ENCODE measurements at regions not wholly inside any gene's neighbourhood (a gene's known extent, or its start where the extent isn't known, plus 50 kb on each side); places are given as distances from the start of the nearest gene placed in this dataset.

- no peak for DNase-seq (ENCODE audit: low spot score)
- TF ChIP-seq, protein P1, sequence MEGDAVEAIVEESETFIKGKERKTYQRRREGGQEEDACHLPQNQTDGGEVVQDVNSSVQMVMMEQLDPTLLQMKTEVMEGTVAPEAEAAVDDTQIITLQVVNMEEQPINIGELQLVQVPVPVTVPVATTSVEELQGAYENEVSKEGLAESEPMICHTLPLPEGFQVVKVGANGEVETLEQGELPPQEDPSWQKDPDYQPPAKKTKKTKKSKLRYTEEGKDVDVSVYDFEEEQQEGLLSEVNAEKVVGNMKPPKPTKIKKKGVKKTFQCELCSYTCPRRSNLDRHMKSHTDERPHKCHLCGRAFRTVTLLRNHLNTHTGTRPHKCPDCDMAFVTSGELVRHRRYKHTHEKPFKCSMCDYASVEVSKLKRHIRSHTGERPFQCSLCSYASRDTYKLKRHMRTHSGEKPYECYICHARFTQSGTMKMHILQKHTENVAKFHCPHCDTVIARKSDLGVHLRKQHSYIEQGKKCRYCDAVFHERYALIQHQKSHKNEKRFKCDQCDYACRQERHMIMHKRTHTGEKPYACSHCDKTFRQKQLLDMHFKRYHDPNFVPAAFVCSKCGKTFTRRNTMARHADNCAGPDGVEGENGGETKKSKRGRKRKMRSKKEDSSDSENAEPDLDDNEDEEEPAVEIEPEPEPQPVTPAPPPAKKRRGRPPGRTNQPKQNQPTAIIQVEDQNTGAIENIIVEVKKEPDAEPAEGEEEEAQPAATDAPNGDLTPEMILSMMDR (IDR thresholded peaks at IDR 0.05; ENCODE audit: borderline replicate concordance, control extremely low read depth, extremely low read depth, insufficient read depth, missing control alignments), result no peak
- in situ Hi-C loops (cut with MboI; ENCODE audit: low sequenced_read_pairs, unreplicated experiment), result no loop called here
Measured at GRCh38 chr10:78197628-78198272, 164.1 kb downstream of the RPS24 start.

DNA sequence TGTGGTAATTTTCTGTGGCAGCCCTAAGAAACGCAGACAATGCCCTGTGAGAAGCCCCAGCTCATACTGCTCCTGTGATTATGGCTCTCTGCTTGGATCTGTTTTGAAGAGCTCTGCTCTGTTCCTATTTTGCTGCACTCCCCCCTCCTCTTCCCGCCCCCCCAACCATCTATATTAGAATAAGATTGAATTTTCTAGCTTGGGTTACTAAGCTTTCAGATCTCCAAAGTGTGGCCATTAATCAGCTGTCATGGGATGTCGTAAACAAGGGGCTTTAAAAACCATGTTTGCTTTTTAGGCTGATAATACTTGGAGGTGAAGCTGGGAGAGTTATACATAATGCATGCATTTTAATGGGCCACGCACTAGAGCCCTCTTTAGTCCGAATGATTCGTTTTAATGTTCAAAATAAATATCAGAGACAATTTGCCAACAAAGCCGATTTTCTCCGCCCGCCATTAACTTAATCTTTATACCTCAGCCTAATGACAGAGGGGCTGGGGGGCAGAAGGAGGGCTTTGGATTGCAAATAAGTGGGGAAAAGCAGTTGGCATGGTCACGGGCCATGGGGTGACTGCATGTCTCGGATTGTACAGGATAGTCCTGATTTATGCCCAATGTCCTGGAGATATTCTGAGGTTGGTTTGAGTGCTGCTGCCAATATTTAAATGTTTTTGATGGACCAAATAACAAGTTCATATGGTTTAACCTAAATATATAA, 165.5 kb downstream of the RPS24 start:
- in situ Hi-C loops (cut with MboI; ENCODE audit: low sequenced_read_pairs, unreplicated experiment), result no loop called here
- TF ChIP-seq, protein P1 (IDR thresholded peaks at IDR 0.05; ENCODE audit: borderline replicate concordance, control extremely low read depth, extremely low read depth, insufficient read depth, missing control alignments), result no peak
- no peak for DNase-seq (ENCODE audit: low spot score)

GRCh38 chr10:78199759-78200158, 166.1 kb downstream of the RPS24 start:
- in situ Hi-C loops (cut with MboI; ENCODE audit: low sequenced_read_pairs, unreplicated experiment), result no loop called here
- TF ChIP-seq, protein P1 (IDR thresholded peaks at IDR 0.05; ENCODE audit: borderline replicate concordance, control extremely low read depth, extremely low read depth, insufficient read depth, missing control alignments), result no peak
- no peak for DNase-seq (ENCODE audit: low spot score)

GRCh38 chr10:78200686-78201085, 167.0 kb downstream of the RPS24 start:
- DNase-seq (ENCODE audit: low spot score), result no peak
- in situ Hi-C loops (cut with MboI; ENCODE audit: low sequenced_read_pairs, unreplicated experiment), result no loop called here
- TF ChIP-seq, protein P1 (IDR thresholded peaks at IDR 0.05; ENCODE audit: borderline replicate concordance, control extremely low read depth, extremely low read depth, insufficient read depth, missing control alignments), result no peak

DNA sequence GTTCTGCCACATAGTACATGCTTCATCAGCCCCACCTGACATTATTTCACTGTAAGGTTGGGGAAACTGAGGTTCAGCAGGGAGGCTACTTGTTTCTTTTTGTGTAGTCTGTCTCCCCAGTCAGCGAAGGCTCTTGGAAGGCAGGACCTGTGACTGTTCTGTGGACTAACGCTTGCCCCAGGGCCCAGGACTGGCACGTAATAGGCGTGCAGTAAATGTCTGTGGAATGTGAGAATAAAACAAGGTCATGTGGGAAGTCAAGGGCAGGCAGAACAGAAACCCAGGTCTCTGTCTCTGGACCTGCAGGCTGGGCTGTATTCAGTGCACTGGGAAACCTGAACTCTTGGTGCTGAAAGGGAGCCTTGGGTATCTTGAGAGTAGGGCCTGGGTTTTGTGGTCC, 168.7 kb downstream of the RPS24 start:
- no peak for DNase-seq (ENCODE audit: low spot score)
- TF ChIP-seq, protein P1 (IDR thresholded peaks at IDR 0.05; ENCODE audit: borderline replicate concordance, control extremely low read depth, extremely low read depth, insufficient read depth, missing control alignments), result no peak
- in situ Hi-C loops (cut with MboI; ENCODE audit: low sequenced_read_pairs, unreplicated experiment), result no loop called here

DNA sequence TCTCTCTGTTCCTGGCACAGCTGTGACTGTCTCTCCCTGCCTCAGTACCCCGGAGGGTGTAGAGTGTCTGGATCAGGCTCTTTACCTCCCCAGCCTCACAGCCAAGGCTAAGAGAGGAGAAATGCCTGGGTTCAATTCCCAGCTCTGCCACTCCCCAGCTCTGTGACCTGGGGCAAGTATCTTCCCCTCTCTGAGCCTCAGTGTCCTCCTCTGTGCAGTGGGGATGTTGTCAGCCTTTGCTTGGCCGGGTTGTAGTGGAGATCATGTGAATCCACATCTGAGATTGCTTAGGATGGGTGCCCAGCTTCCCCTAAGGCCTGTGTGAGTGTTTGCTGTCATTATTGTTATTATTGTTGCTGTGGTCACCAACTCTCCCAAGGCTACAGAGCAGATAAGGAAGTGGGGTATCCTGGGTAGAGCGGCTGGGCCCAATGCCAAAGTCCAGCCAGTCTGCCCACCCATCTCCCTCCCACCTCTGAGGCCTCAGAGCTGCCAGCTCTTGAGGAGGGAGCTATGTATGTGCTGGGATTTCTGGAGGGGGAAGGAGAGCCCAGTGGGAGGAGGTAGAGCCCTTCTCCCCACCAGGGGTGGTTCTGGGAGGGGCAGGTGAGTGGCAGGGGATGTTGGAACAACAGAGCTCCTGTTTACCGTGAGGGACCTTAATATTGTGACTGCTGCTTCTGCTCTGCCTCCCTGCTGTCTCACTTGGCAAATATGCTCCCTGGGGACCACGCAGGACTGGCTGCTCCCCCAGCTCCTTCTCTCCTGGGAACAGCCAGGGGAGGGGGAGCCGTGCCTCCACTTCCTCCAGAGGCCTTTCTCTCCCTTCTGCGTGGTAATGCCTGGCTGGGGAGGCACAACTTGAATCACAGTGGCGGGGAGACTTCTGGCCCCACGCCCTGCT, 170.5 kb downstream of the RPS24 start:
- TF ChIP-seq, protein P1 (IDR thresholded peaks at IDR 0.05; ENCODE audit: borderline replicate concordance, control extremely low read depth, extremely low read depth, insufficient read depth, missing control alignments), result no peak
- in situ Hi-C loops (cut with MboI; ENCODE audit: low sequenced_read_pairs, unreplicated experiment), result no loop called here
- no peak for DNase-seq (ENCODE audit: low spot score)

Measured in GM13976 (cell line).